Aorta (tissue), 5 donors: ENCODE measurements at regions not wholly inside any gene's neighbourhood (a gene's known extent, or its start where the extent isn't known, plus 50 kb on each side); places are given as distances from the start of the nearest gene placed in this dataset.
"Not testable (repeated sequence)": the region's sequence is repeated elsewhere in the genome, so short reads cannot be mapped to it uniquely, and the experiment has no call there.

ENCODE experiments used
- ATAC-seq: fragments of 200-7000 bp; cut with Tn5 transposase; one replicate; pipeline ENCODE4 v1.9.1; 2022; ENCODE audit warnings: moderate library complexity; ENCODE audit not compliant: low FRiP score
- DNase-seq, 2 donors: peaks; one replicate each; pipeline ENCODE4 v3.0.0-alpha.2; 2020
- H3K27ac ChIP-seq, 2 donors: one replicate each; pipeline ENCODE4 v1.5.1; 2013; ENCODE audit warnings: low read length in 2 of 2, mild to moderate bottlenecking in 2 of 2, moderate library complexity in 2 of 2, control low read depth in 1 of 2, inconsistent platforms in 1 of 2, low read depth in 1 of 2
- H3K27me3 ChIP-seq, 2 donors: one replicate each; pipeline ENCODE4 v1.6.1; 2013; ENCODE audit warnings: control low read depth in 1 of 2, low read length in 1 of 2, mild to moderate bottlenecking in 1 of 2, moderate library complexity in 1 of 2; ENCODE audit not compliant: insufficient read depth in 2 of 2, control insufficient read depth in 1 of 2
- H3K36me3 ChIP-seq, 2 donors: one replicate each; pipeline ENCODE4 v1.6.1; 2013; ENCODE audit warnings: control low read depth in 1 of 2, low read length in 1 of 2, mild to moderate bottlenecking in 1 of 2; ENCODE audit not compliant: insufficient read depth in 2 of 2, control insufficient read depth in 1 of 2
- H3K4me1 ChIP-seq, 2 donors: one replicate each; pipeline ENCODE4 v1.6.1; 2013; ENCODE audit warnings: low read length in 2 of 2, control low read depth in 1 of 2, mild to moderate bottlenecking in 1 of 2, moderate library complexity in 1 of 2; ENCODE audit not compliant: insufficient read depth in 2 of 2, control insufficient read depth in 1 of 2
- H3K4me3 ChIP-seq, 2 donors: one replicate each; pipeline ENCODE4 v1.5.1; 2013; ENCODE audit warnings: low read length in 2 of 2, control low read depth in 1 of 2, mild to moderate bottlenecking in 1 of 2
- H3K9me3 ChIP-seq: one replicate; pipeline ENCODE4 v1.6.1; 2013; ENCODE audit warnings: mild to moderate bottlenecking, low read length; ENCODE audit not compliant: control insufficient read depth
- WGBS, 2 donors: extraction: QIAGEN DNeasy Blood & Tissue Kit; methylation state at CpG; one replicate each; pipeline ENCODE4 v1.1.7; 2013; 5-methylcytosine and 5-hydroxymethylcytosine counted together
- intact Hi-C, 2 donors: fragments of 100-400 bp; cut with DNase I; formaldehyde crosslinking; loops; one replicate each; pipeline versions ENCODE4 v1.14.2 to v1.15.0; 2022
- donor health status: healthy with polysubstance abuse.
- donor health status: Bipolar disorder and iron deficiency.
- donor health status: DM: no; HTN: no; CAD: no.
- donor health status: DM: no; HTN: no; CAD: no.
- donor health status: DM: yes; HTN: yes; CAD: no.

DNA sequence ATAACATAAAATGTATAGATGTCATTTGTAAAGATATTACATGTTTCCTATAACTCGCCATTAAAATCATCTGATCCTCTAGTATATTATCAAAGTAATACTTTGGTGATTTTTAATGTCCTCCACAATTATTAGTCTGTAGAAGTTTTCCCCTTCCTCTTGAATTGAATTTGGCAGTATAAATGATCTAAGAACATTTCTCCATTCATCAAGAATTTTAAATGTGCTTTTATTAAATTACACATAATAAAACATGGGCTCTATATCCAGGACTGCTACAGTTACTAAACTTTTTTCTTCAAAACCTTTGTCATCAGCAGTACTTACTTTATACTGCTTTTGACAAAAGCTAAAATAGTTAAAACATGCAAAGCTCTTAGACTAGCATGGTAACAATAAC is 315.4 kb upstream of the ZC3H15 start:
- no peaks in the 10 kb centered on the region for H3K27me3 ChIP-seq
- no peak overlapping the region for H3K4me3 ChIP-seq
- no peaks in the 10 kb centered on the region for H3K36me3 ChIP-seq
- DNase-seq (no peak), ATAC-seq (no peak)
- H3K27ac ChIP-seq, result no peak overlapping the region
- WGBS, 2 donors, result 93 to 96% methylated on average over 1 of the region's 1 CpG
- H3K4me1 ChIP-seq, result no peaks in the 10 kb centered on the region
- intact Hi-C loops, result no loop called here
- H3K9me3 ChIP-seq, result no peaks in the 10 kb centered on the region

- peaks cover 2 to 3% of the 10 kb centered on the region in 2 donors for H3K4me1 ChIP-seq
- no peak for DNase-seq
- no peaks in the 10 kb centered on the region for H3K27me3 ChIP-seq
- no peak overlapping the region for H3K4me3 ChIP-seq
- ATAC-seq, result no peak
- H3K9me3 ChIP-seq, result no peaks in the 10 kb centered on the region
- intact Hi-C loops, result no loop called here
- H3K27ac ChIP-seq, result no peak overlapping the region
- H3K36me3 ChIP-seq, result no peaks in the 10 kb centered on the region
- 38 to 50% methylated on average over 1 of the region's 1 CpG for WGBS, 2 donors
Measured at GRCh38 chr2:186181625-186182024, 304.4 kb upstream of the ZC3H15 start.

DNA sequence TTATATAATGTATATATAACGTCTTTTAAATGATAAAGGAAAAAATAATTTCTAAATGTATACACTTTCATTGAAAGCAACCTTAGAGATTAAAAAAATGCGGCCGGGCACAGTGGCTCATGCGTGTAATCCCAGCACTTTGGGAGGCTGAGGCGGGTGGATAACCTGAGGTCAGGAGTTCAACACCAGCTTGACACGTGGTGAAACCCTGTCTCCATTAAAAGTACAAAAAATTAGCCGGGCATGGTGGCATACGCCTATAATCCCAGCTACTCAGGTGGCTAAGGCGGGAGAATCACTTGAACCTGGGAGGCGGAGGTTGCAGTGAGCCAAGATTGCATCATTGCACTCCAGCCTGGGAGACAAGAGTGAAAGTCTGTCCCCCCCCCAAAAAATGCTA is 303.7 kb upstream of the ZC3H15 start:
- H3K27ac ChIP-seq, H3K27me3 ChIP-seq, H3K4me1 ChIP-seq, intact Hi-C loops, H3K9me3 ChIP-seq, H3K36me3 ChIP-seq, H3K4me3 ChIP-seq, DNase-seq, ATAC-seq: not testable (repeated sequence)
- 89 to 93% methylated on average over 10 of the region's 10 CpGs for WGBS, 2 donors

DNA sequence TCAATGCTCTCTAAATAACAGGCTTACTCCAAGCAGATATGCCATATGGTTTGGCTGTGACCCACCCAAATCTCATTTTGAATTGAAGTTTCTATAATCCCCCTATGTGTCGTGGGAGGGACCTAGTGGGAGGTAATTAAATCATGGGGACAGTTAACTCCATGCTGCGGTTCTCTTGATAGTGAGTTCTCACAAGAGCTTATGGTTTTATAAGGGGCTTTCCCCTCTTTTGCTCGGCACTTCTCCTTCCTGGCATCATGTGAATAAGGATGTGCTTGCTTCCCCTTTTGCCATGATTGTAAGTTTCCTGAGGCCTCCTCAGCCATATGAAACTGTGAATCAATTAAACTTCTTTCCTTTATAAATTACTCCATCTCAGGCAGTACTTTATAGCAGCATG is 302.7 kb upstream of the ZC3H15 start:
- DNase-seq (no peak), ATAC-seq (no peak)
- Histone ChIP-seq H3K36me3 (no peaks in the 10 kb centered on the region), H3K4me3 (no peak overlapping the region), H3K4me1 (peaks cover 2 to 3% of the 10 kb centered on the region in 2 donors), H3K27me3 (no peaks in the 10 kb centered on the region), H3K27ac (no peak overlapping the region), H3K9me3 (no peaks in the 10 kb centered on the region)
- intact Hi-C loops, result no loop called here
- WGBS, 2 donors, result 87 to 94% methylated on average over 3 of the region's 3 CpGs

GRCh38 chr2:186187854-186188253 is 298.2 kb upstream of the ZC3H15 start:
- Histone ChIP-seq H3K27ac (no peak overlapping the region), H3K36me3 (no peaks in the 10 kb centered on the region), H3K4me3 (no peak overlapping the region), H3K4me1 (no peaks in the 10 kb centered on the region), H3K27me3 (no peaks in the 10 kb centered on the region), H3K9me3 (peaks cover 2% of the 10 kb centered on the region)
- intact Hi-C loops, result no loop called here
- no peak for ATAC-seq
- DNase-seq, result no peak

- Histone ChIP-seq H3K4me1 (no peaks in the 10 kb centered on the region), H3K36me3 (no peaks in the 10 kb centered on the region), H3K27ac (no peak overlapping the region), H3K4me3 (no peak overlapping the region), H3K9me3 (peaks cover 2% of the 10 kb centered on the region), H3K27me3 (no peaks in the 10 kb centered on the region)
- ATAC-seq (no peak), DNase-seq (no peak)
- intact Hi-C loops, result no loop called here
Measured at GRCh38 chr2:186189816-186190215, 296.2 kb upstream of the ZC3H15 start.

- intact Hi-C loops, result no loop called here
- Histone ChIP-seq H3K36me3 (no peaks in the 10 kb centered on the region), H3K9me3 (peaks cover under 1% of the 10 kb centered on the region), H3K27me3 (no peaks in the 10 kb centered on the region), H3K4me3 (no peak overlapping the region), H3K4me1 (no peaks in the 10 kb centered on the region), H3K27ac (no peak overlapping the region)
- ATAC-seq (no peak), DNase-seq (no peak)
- WGBS, 2 donors, result 90 to 92% methylated on average over 3 of the region's 3 CpGs
Measured at GRCh38 chr2:186195696-186196095, 290.4 kb upstream of the ZC3H15 start.

DNA sequence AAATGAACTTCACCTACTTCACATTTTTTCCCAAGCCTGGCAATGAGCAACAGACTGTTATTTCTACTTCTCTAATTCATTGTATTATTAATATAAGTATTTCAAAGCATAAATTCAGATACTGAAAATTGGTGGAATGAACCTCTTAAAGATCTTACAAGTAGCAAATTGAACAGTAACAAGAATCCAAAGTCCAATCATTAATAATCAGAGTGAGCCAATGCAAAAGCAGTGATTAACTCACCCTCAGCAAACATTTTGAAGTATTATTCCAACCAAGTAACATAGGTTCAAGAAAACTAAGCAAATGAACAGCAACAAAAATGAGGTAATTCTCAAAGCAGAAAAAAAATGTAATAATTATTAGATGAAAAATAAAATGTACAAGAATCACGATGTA is 288.1 kb upstream of the ZC3H15 start:
- intact Hi-C loops, result no loop called here
- DNase-seq (no peak), ATAC-seq (no peak)

GRCh38 chr2:186199029-186199428 is 287.0 kb upstream of the ZC3H15 start:
- Histone ChIP-seq H3K9me3 (no peaks in the 10 kb centered on the region), H3K4me1 (no peaks in the 10 kb centered on the region), H3K27ac (no peak overlapping the region), H3K4me3 (no peak overlapping the region), H3K27me3 (no peaks in the 10 kb centered on the region), H3K36me3 (no peaks in the 10 kb centered on the region)
- ATAC-seq, result no peak
- 58 to 60% methylated on average over 1 of the region's 1 CpG for WGBS, 2 donors
- intact Hi-C loops, result no loop called here
- DNase-seq, result no peak

More for the DNA sequence above, 288.1 kb upstream of the ZC3H15 start:
- Histone ChIP-seq H3K4me1 (no peaks in the 10 kb centered on the region), H3K27me3 (no peaks in the 10 kb centered on the region), H3K4me3 (no peak overlapping the region), H3K36me3 (no peaks in the 10 kb centered on the region), H3K27ac (no peak overlapping the region), H3K9me3 (no peaks in the 10 kb centered on the region)
- 90 to 91% methylated on average over 1 of the region's 1 CpG for WGBS, 2 donors
